Esophagus squamous epithelium (tissue), 4 donors: ENCODE measurements at regions not wholly inside any gene's neighbourhood (a gene's known extent, or its start where the extent isn't known, plus 50 kb on each side); places are given as distances from the start of the nearest gene placed in this dataset.

Experiments used
- POLR2A ChIP-seq, 4 donors: fragments of 450-650 bp; IDR thresholded peaks; one replicate each; pipeline ENCODE4 v1.6.1; 2017; ENCODE audit warnings: antibody characterized with exemption in 4 of 4, mild to moderate bottlenecking in 4 of 4, moderate library complexity in 3 of 4
- TF ChIP-seq, protein P1 (sequence below), 6 experiments: fragments of 450-650 bp in 4 of 6; fragments of 200-600 bp in 2 of 6; sonication (generic) in 2 of 6; IDR thresholded peaks; one replicate each; pipeline ENCODE4 v1.5.1; 2016 to 2019; ENCODE audit warnings: antibody characterized with exemption in 6 of 6, mild to moderate bottlenecking in 4 of 6, moderate library complexity in 4 of 6

DNA sequence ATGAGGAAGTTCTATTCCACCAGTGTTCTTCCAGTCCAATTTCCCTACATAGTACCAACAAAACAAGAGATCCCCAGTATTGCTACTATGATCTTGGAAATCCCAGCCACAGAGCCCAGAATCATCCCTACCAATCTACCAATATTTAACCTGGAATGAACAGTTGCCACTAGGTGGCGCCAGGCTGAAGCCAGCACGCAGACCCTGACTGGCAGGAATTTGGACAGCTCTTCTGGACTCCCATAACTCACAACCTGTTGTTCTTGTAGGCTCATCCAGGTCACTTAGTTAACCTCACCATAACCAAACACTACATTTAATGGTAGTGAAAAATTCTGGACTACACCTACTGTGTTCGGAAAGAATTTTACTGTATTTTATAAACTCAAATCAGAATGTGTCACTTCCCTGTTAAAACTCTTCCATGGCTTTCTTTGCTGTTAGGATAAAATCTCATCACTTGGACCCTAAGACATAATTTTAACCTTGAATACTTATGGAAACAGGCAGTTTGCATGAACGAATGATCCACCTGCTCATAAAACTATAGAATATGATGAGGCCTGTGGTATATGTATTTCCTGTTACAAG lies 59.8 kb upstream of the SLC38A11 start:
- TF ChIP-seq, protein P1, sequence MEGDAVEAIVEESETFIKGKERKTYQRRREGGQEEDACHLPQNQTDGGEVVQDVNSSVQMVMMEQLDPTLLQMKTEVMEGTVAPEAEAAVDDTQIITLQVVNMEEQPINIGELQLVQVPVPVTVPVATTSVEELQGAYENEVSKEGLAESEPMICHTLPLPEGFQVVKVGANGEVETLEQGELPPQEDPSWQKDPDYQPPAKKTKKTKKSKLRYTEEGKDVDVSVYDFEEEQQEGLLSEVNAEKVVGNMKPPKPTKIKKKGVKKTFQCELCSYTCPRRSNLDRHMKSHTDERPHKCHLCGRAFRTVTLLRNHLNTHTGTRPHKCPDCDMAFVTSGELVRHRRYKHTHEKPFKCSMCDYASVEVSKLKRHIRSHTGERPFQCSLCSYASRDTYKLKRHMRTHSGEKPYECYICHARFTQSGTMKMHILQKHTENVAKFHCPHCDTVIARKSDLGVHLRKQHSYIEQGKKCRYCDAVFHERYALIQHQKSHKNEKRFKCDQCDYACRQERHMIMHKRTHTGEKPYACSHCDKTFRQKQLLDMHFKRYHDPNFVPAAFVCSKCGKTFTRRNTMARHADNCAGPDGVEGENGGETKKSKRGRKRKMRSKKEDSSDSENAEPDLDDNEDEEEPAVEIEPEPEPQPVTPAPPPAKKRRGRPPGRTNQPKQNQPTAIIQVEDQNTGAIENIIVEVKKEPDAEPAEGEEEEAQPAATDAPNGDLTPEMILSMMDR (IDR thresholded peaks at IDR 0.05): peak; percentile 63 to 84 (median 68)
- no peak for TF ChIP-seq POLR2A (IDR thresholded peaks at IDR 0.05)
